Spleen (tissue), 11 donors: ENCODE measurements at regions not wholly inside any gene's neighbourhood (a gene's known extent, or its start where the extent isn't known, plus 50 kb on each side); places are given as distances from the start of the nearest gene placed in this dataset.

ENCODE experiments used
- DNase-seq: peaks from one replicate; pipeline ENCODE4 v3.0.0-alpha.2; 2020
- H3K27ac ChIP-seq, 8 donors: fragments of 200-600 bp; sonication (generic) in 7 of 8; 1 replicate in 4 of 8; 2 replicates in 4 of 8; pipeline versions ENCODE4 v1.5.0 to v1.8.0; 2016 to 2021; ENCODE audit warnings: inconsistent platforms in 4 of 8, mild to moderate bottlenecking in 4 of 8, moderate library complexity in 1 of 8
- H3K27me3 ChIP-seq, 7 donors: fragments of 200-600 bp; sonication (generic) in 6 of 7; replicated peaks in 1 of 7; 1 replicate in 4 of 7; 2 replicates in 3 of 7; pipeline versions ENCODE4 v1.5.0 to v1.8.0; 2016 to 2021; ENCODE audit warnings: inconsistent platforms in 3 of 7, mild to moderate bottlenecking in 1 of 7
- H3K36me3 ChIP-seq, 6 donors: fragments of 200-600 bp; sonication (generic) in 5 of 6; 1 replicate in 4 of 6; 2 replicates in 2 of 6; pipeline versions ENCODE4 v1.5.0 to v1.8.0; 2016 to 2021; ENCODE audit warnings: inconsistent platforms in 2 of 6
- H3K4me1 ChIP-seq, 6 donors: fragments of 200-600 bp; sonication (generic) in 5 of 6; 1 replicate in 3 of 6; 2 replicates in 3 of 6; pipeline versions ENCODE4 v1.5.0 to v1.8.0; 2016 to 2021; ENCODE audit warnings: inconsistent platforms in 3 of 6
- H3K4me3 ChIP-seq, 8 donors: fragments of 200-600 bp; sonication (generic) in 7 of 8; 1 replicate in 4 of 8; 2 replicates in 4 of 8; pipeline versions ENCODE4 v1.5.0 to v1.8.0; 2016 to 2021; ENCODE audit warnings: inconsistent platforms in 4 of 8, mild to moderate bottlenecking in 4 of 8, moderate library complexity in 2 of 8
- H3K9me3 ChIP-seq, 8 donors: fragments of 200-600 bp; sonication (generic) in 7 of 8; 1 replicate in 4 of 8; 2 replicates in 4 of 8; pipeline versions ENCODE4 v1.5.0 to v1.8.0; 2016 to 2021; ENCODE audit warnings: inconsistent platforms in 4 of 8
- CTCF ChIP-seq, 11 experiments: fragments of 200-600 bp in 7 of 11; fragments of 450-650 bp in 4 of 11; sonication (generic) in 4 of 11; IDR thresholded peaks in 8 of 11; conservative IDR thresholded peaks in 3 of 11; 1 replicate in 7 of 11; 2 replicates in 4 of 11; pipeline versions ENCODE4 v1.4.0 to v1.8.0; 2016 to 2021; ENCODE audit warnings: antibody characterized with exemption in 11 of 11, inconsistent platforms in 4 of 11, mild to moderate bottlenecking in 1 of 11
- POLR2A ChIP-seq, 3 donors: fragments of 450-650 bp; IDR thresholded peaks; one replicate each; pipeline ENCODE4 v1.5.1; 2017; ENCODE audit warnings: antibody characterized with exemption in 3 of 3, mild to moderate bottlenecking in 1 of 3
- POLR2AphosphoS5 ChIP-seq, 3 donors: sonication (generic); formaldehyde crosslinking; IDR thresholded peaks; one replicate each; pipeline ENCODE4 v1.5.1; 2017; ENCODE audit warnings: antibody characterized with exemption in 3 of 3
- WGBS, 5 donors: extraction: QIAGEN DNeasy Blood & Tissue Kit in 3 of 5; methylation state at CpG; one replicate each; pipeline versions ENCODE4 v1.1.5 to v1.1.7; 2013 to 2018; 5-methylcytosine and 5-hydroxymethylcytosine counted together
- intact Hi-C: fragments of 100-400 bp; cut with DNase I; formaldehyde crosslinking; loops from one replicate; pipeline ENCODE4 v1.15.0; 2023; ENCODE audit warnings: low total_unique reads
- donor health status: healthy with polysubstance abuse.
- donor health status: DM: no; HTN: no; CAD: no; lungs with moderate emphysema.
- donor health status: DM: no; HTN: no; CAD: no.
- donor health status: Bipolar disorder and iron deficiency.
- donor health status: healthy.
- donor health status: DM: no; HTN: no; CAD: no.
- donor health status: DM: yes; HTN: yes; CAD: no.

GRCh38 chr7:84568781-84569180 lies 374.2 kb upstream of the SEMA3A start:
- intact Hi-C loops = no loop called here
- H3K36me3 ChIP-seq = no peaks in the 10 kb centered on the region
- TF ChIP-seq POLR2AphosphoS5 (IDR thresholded peaks at IDR 0.05) (no peak), CTCF (IDR thresholded peaks at IDR 0.05 in 8 of 11, conservative IDR thresholded peaks at IDR 0.05 in 3 of 11) (no peak)

DNA sequence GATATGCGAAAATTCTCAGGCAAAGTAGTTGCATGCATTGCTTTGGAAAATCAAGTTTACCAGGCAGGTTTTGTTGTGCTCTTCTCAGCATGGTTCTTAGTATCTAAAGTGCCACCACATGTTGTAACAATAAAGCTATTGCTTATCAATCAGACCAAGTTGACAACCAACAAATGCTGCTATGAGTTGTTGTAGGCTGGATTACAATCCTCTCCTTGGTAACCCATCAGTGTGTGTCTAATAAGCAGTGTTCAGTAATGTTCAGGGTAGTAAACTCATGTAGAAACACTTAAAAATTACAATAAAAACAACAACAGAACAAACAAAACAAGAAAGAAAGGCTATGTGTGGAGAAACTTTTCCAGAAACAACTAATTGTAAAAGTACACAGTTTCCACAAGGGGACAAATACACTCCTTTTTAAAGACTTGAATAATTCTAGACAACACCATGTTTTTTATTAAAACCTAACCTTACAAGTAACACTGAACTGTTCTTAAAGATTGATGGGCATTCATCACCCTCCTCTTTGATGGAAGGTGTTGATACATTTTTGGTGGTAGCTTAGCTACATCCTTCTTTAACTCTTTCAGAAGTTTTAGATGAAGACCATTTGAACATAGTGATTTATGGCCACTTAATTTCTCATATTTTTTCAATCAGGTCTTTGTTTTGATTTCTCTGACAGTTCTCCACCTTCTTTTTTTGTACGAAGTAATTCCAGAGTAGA lies 370.9 kb upstream of the SEMA3A start:
- Histone ChIP-seq H3K4me3 (no peak overlapping the region), H3K36me3 (no peaks in the 10 kb centered on the region), H3K27me3 (no peaks in the 10 kb centered on the region), H3K27ac (no peak overlapping the region), H3K4me1 (no peaks in the 10 kb centered on the region), H3K9me3 (no peaks in the 10 kb centered on the region)
- intact Hi-C loops = no loop called here
- no peak for DNase-seq
- no peak for TF ChIP-seq POLR2A (IDR thresholded peaks at IDR 0.05)
- TF ChIP-seq POLR2AphosphoS5 (IDR thresholded peaks at IDR 0.05) = no peak
- TF ChIP-seq CTCF (IDR thresholded peaks at IDR 0.05 in 8 of 11, conservative IDR thresholded peaks at IDR 0.05 in 3 of 11) = no peak
- WGBS, 5 donors = 78 to 93% (median 86%) methylated on average over 2 of the region's 2 CpGs

More at GRCh38 chr7:84568781-84569180, 374.2 kb upstream of the SEMA3A start:
- H3K4me1 ChIP-seq = no peaks in the 10 kb centered on the region
- no peak for DNase-seq
- no peaks in the 10 kb centered on the region for H3K9me3 ChIP-seq
- 86 to 94% (median 90%) methylated on average over 3 of the region's 3 CpGs for WGBS, 5 donors
- no peak overlapping the region for H3K4me3 ChIP-seq
- H3K27ac ChIP-seq = no peak overlapping the region
- H3K27me3 ChIP-seq = no peaks in the 10 kb centered on the region

DNA sequence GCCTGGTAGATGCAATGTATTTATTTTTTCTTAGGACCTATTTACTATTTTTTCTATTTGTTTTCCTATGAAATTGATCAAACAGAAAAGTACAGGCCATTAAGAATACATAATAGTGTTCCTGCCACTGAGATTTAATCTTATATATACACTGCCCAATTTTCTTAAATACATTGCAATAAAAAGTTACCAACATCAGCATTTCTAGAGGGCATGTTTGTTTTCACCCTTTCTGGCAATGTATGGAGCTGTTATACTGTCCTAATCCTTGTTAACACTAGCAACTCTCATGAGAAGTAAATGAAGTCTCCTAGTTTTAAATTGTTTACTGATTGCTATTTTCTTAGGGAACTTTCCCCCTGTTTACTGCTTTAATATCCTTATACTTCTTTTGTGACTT lies 359.1 kb upstream of the SEMA3A start:
- Histone ChIP-seq H3K27ac (no peak overlapping the region), H3K4me3 (no peak overlapping the region), H3K9me3 (peaks cover 0 to 32% (median 26%) of the 10 kb centered on the region in 8 donors), H3K36me3 (no peaks in the 10 kb centered on the region), H3K4me1 (no peaks in the 10 kb centered on the region), H3K27me3 (no peaks in the 10 kb centered on the region)
- TF ChIP-seq POLR2A (IDR thresholded peaks at IDR 0.05) (no peak), CTCF (IDR thresholded peaks at IDR 0.05 in 8 of 11, conservative IDR thresholded peaks at IDR 0.05 in 3 of 11) (no peak), POLR2AphosphoS5 (IDR thresholded peaks at IDR 0.05) (no peak)
- intact Hi-C loops = no loop called here
- no peak for DNase-seq

DNA sequence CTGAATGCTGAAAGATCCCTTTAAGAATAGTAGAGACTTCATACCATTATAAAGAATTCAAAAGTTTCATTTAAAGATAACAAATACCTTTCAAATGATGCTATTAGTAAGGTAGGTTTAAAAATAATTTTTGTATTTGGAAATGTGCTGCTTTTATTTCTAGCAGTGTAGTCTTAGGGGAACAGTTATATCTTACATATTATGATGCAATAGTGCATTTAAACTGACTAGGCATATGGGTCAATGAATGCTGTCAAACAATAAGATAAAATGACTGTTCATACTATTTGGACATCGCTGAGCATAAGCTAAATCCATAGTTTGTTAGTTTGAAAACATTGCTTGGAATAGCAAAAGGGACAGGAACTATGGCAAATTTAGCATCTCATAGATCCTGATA lies 354.8 kb upstream of the SEMA3A start:
- DNase-seq = no peak
- H3K4me1 ChIP-seq = no peaks in the 10 kb centered on the region
- 0 to 84% (median 0%) methylated on average over 1 of the region's 1 CpG for WGBS, 5 donors

More for the DNA sequence above, 354.8 kb upstream of the SEMA3A start:
- H3K36me3 ChIP-seq = no peaks in the 10 kb centered on the region
- intact Hi-C loops = no loop called here
- TF ChIP-seq CTCF (IDR thresholded peaks at IDR 0.05 in 8 of 11, conservative IDR thresholded peaks at IDR 0.05 in 3 of 11) = no peak
- TF ChIP-seq POLR2AphosphoS5 (IDR thresholded peaks at IDR 0.05) = no peak
- no peak for TF ChIP-seq POLR2A (IDR thresholded peaks at IDR 0.05)
- no peaks in the 10 kb centered on the region for H3K9me3 ChIP-seq
- H3K27ac ChIP-seq = no peak overlapping the region
- H3K4me3 ChIP-seq = no peak overlapping the region
- H3K27me3 ChIP-seq = no peaks in the 10 kb centered on the region
